ENCODE measurements at regions not wholly inside any gene's neighbourhood (a gene's known extent, or its start where the extent isn't known, plus 50 kb on each side); places are given as distances from the start of the nearest gene placed in this dataset.

- TF ChIP-seq POLR2AphosphoS5 (IDR thresholded peaks at IDR 0.05; ENCODE audit: borderline replicate concordance, low read depth, low read length), result no peak
- TF ChIP-seq EZH2 (IDR thresholded peaks at IDR 0.05), result no peak
- no peak for TF ChIP-seq FOXP2 (optimal IDR thresholded peaks at IDR 0.05; ENCODE audit: control extremely low read depth, extremely low read length, insufficient read depth)
These were observed 67.6 kb upstream of the GRIN2B start for GRCh38 chr12:14048941-14049545.
